CD4-positive, alpha-beta T cell (primary cell): ENCODE measurements at regions not wholly inside any gene's neighbourhood (a gene's known extent, or its start where the extent isn't known, plus 50 kb on each side); places are given as distances from the start of the nearest gene placed in this dataset.
A peak's percentile ranks its signal among the peaks of the same experiment; 100 is the strongest.

Source experiments
- ATAC-seq: fragments of 200-7000 bp; cut with Tn5 transposase; one replicate; pipeline ENCODE4 v1.10.0; 2022; ENCODE audit warnings: mild to moderate bottlenecking; ENCODE audit not compliant: poor library complexity
- CTCF ChIA-PET: fragments of 350-600 bp; sonication (Branson Sonifier 250); formaldehyde crosslinking; loops from one replicate; lab custom pipeline; 2021; ENCODE audit warnings: antibody characterized with exemption, inconsistent platforms; lab: Charles Lee
- POLR2A ChIA-PET: fragments of 350-600 bp; sonication (Branson Sonifier 250); formaldehyde crosslinking; loops from one replicate; lab custom pipeline; 2021; ENCODE audit warnings: antibody characterized with exemption, inconsistent platforms; lab: Charles Lee
- DNase-seq, 14 experiments: peaks; one replicate each; pipeline ENCODE4 v3.0.0-alpha.2; 2013 to 2020; ENCODE audit warnings: mixed read lengths in 2 of 14
- H3K27ac ChIP-seq, 2 donors: one replicate each; pipeline versions ENCODE4 v1.5.1 to v1.7.0; 2013; ENCODE audit warnings: low read length in 2 of 2, low read depth in 1 of 2, mild to moderate bottlenecking in 1 of 2
- H3K27me3 ChIP-seq, 2 experiments: 1 replicate in 1 of 2; 2 replicates in 1 of 2; pipeline versions ENCODE4 v1.6.1 to v1.7.0; 2013; ENCODE audit warnings: low read length in 2 of 2, control low read depth in 1 of 2, mild to moderate bottlenecking in 1 of 2, moderate library complexity in 1 of 2; ENCODE audit not compliant: insufficient read depth in 2 of 2, control insufficient read depth in 1 of 2
- H3K36me3 ChIP-seq: one replicate; pipeline ENCODE4 v1.6.1; 2013; ENCODE audit warnings: low read length, control low read depth; ENCODE audit not compliant: insufficient read depth
- H3K4me1 ChIP-seq: one replicate; pipeline ENCODE4 v1.6.1; 2013; ENCODE audit warnings: low read length, control low read depth; ENCODE audit not compliant: insufficient read depth
- H3K4me3 ChIP-seq: one replicate; pipeline ENCODE4 v1.5.1; 2013; ENCODE audit warnings: mild to moderate bottlenecking, low read length, moderate library complexity
- H3K9me3 ChIP-seq, 2 experiments: 1 replicate in 1 of 2; 2 replicates in 1 of 2; pipeline versions ENCODE4 v1.6.1 to v1.7.0; 2013; ENCODE audit warnings: low read length in 2 of 2, mild to moderate bottlenecking in 2 of 2, control low read depth in 1 of 2, moderate library complexity in 1 of 2; ENCODE audit not compliant: control insufficient read depth in 1 of 2, insufficient read depth in 1 of 2
- H3K27ac Mint-ChIP-seq: one replicate; pipeline ENCODE4 v1.8.0; 2020; ENCODE audit warnings: mixed read lengths
- H3K27me3 Mint-ChIP-seq: one replicate; pipeline ENCODE4 v1.8.0; 2021; ENCODE audit warnings: mixed read lengths
- H3K36me3 Mint-ChIP-seq: one replicate; pipeline ENCODE4 v1.8.0; 2021; ENCODE audit warnings: low read depth, mixed read lengths
- H3K4me1 Mint-ChIP-seq: one replicate; pipeline ENCODE4 v1.8.0; 2021; ENCODE audit warnings: low read depth, mixed read lengths
- H3K4me3 Mint-ChIP-seq: one replicate; pipeline ENCODE4 v1.8.0; 2020; ENCODE audit warnings: mild to moderate bottlenecking, mixed read lengths
- H3K9me3 Mint-ChIP-seq: one replicate; pipeline ENCODE4 v1.8.0; 2020; ENCODE audit warnings: mixed read lengths
- intact Hi-C, 2 experiments: fragments of 100-400 bp; cut with DNase I in 1 of 2; cut with micrococcal nuclease in 1 of 2; formaldehyde crosslinking; loops; one replicate each; pipeline versions ENCODE4 v1.15.1 to v1.9.0; 2023 to 2025; cut with DNase I, micrococcal nuclease
- TF ChIP-seq, protein P1 (sequence below): fragments of 200-600 bp; IDR thresholded peaks from one replicate; pipeline ENCODE4 v1.8.0; 2022; ENCODE audit warnings: antibody characterized with exemption, mild to moderate bottlenecking

DNA sequence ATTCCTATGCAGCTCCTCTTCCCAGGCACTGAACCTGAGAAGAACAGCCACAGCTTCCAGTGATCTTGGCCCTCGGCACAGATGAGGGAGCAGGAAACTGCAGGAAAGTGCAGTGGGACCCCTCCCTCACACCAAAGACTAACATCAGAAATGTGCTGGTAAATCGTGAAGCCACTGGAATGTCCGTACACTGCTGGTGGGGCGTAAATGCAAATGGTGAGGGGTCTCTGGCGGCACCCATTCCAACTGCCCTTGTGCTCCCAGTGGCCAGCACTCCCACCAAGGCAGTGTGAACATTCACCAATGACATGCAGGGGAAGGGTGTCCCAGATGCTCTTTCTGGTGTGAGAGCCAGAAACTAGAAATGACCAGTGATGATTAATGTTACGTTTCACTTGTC lies 574.0 kb downstream of the BRD1 start:
- H3K27me3 ChIP-seq, result peaks cover 0 to 8% of the 10 kb centered on the region in 2 experiments
- Mint-ChIP-seq H3K27ac (no peak overlapping the region), H3K4me3 (no peak overlapping the region), H3K36me3 (no peaks in the 10 kb centered on the region), H3K4me1 (no peaks in the 10 kb centered on the region), H3K27me3 (peaks cover 34% of the 10 kb centered on the region), H3K9me3 (no peaks in the 10 kb centered on the region)
- ATAC-seq (no peak), DNase-seq (peak in 1 of 14 experiments; percentile 2)
- POLR2A ChIA-PET, result no interaction called here
- peaks cover 0 to 15% of the 10 kb centered on the region in 2 experiments for H3K9me3 ChIP-seq
- H3K4me3 ChIP-seq, result no peak overlapping the region
- no peak overlapping the region for H3K27ac ChIP-seq
- intact Hi-C loops, result no loop called here
- TF ChIP-seq, protein P1, sequence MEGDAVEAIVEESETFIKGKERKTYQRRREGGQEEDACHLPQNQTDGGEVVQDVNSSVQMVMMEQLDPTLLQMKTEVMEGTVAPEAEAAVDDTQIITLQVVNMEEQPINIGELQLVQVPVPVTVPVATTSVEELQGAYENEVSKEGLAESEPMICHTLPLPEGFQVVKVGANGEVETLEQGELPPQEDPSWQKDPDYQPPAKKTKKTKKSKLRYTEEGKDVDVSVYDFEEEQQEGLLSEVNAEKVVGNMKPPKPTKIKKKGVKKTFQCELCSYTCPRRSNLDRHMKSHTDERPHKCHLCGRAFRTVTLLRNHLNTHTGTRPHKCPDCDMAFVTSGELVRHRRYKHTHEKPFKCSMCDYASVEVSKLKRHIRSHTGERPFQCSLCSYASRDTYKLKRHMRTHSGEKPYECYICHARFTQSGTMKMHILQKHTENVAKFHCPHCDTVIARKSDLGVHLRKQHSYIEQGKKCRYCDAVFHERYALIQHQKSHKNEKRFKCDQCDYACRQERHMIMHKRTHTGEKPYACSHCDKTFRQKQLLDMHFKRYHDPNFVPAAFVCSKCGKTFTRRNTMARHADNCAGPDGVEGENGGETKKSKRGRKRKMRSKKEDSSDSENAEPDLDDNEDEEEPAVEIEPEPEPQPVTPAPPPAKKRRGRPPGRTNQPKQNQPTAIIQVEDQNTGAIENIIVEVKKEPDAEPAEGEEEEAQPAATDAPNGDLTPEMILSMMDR, result no peak
- H3K4me1 ChIP-seq, result no peaks in the 10 kb centered on the region
- CTCF ChIA-PET, result no interaction called here
- H3K36me3 ChIP-seq, result no peaks in the 10 kb centered on the region

DNA sequence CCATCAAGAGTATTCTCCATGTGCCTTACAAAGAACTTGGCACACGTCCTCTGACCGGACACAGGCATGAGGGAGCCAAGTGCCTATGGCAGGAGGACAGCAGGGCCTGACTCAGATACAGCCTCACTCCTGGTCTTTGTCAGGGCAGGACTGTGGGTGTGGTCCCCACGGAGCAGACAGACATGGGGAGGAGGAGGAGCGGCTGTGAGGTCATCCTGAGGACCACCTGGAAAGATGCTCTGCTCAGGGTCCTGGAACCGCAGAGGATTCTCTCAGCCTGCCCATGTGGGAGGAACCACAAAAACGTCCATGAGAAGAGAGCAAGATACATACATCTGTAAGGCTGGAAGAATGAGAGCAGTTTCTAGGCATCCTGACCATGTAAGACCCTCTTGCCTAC lies 576.3 kb downstream of the BRD1 start:
- no peak for ATAC-seq
- Mint-ChIP-seq H3K27me3 (peaks cover 31% of the 10 kb centered on the region), H3K4me1 (no peaks in the 10 kb centered on the region), H3K9me3 (no peaks in the 10 kb centered on the region), H3K36me3 (no peaks in the 10 kb centered on the region), H3K4me3 (no peak overlapping the region), H3K27ac (no peak overlapping the region)
- intact Hi-C loops, result no loop called here
- H3K27ac ChIP-seq, result no peak overlapping the region
- TF ChIP-seq, protein P1, result no peak
- POLR2A ChIA-PET, result no interaction called here
- peaks cover 0 to 15% of the 10 kb centered on the region in 2 experiments for H3K9me3 ChIP-seq
- H3K4me1 ChIP-seq, result no peaks in the 10 kb centered on the region
- CTCF ChIA-PET, result no interaction called here
- no peaks in the 10 kb centered on the region for H3K36me3 ChIP-seq
- H3K4me3 ChIP-seq, result no peak overlapping the region
- H3K27me3 ChIP-seq, result peaks cover 0 to 5% of the 10 kb centered on the region in 2 experiments
- peak in 1 of 14 experiments; percentile 10 for DNase-seq

DNA sequence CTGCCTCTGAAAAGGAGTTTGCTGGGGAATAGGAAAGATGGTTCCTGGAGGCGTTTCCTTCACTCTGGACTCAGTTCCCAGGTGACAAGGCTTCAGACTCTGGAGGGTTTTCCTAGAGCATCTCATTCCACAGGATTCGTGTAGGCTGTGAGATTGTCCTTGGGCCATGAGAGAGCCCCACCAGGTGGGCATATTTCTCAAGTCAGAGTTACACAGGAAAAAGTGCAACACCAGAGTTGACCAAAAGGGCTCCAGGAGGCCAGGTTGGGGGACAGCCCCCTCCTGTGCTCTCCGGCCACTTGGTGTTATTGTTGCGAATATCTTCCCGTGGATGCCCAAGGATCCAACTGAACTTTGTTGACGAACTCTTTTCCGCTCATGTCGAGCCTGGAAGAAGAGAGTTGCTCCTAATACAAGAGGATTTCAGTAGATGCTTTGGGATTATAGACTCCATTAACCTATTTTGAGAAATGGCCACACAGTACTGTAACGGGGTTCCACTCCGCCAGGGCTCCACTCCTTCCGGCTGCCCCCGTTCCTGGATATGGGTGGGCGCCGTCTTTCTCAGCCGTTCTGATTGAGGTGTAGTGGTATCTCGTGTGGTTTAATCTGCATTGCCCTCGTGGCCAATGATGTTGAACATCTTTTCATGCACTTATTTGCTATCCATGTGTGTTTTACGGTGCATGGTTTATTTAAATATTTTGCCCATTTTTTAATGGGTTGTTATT lies 580.3 kb downstream of the BRD1 start:
- no peak overlapping the region for H3K27ac Mint-ChIP-seq
- peaks cover 9% of the 10 kb centered on the region for H3K27me3 Mint-ChIP-seq
- TF ChIP-seq, protein P1, result no peak
- Histone ChIP-seq H3K27ac (no peak overlapping the region), H3K27me3 (no peaks in the 10 kb centered on the region), H3K36me3 (no peaks in the 10 kb centered on the region), H3K9me3 (peaks cover 0 to 7% of the 10 kb centered on the region in 2 experiments), H3K4me1 (no peaks in the 10 kb centered on the region), H3K4me3 (no peak overlapping the region)
- no peaks in the 10 kb centered on the region for H3K4me1 Mint-ChIP-seq
- no peaks in the 10 kb centered on the region for H3K9me3 Mint-ChIP-seq
- H3K36me3 Mint-ChIP-seq, result no peaks in the 10 kb centered on the region
- H3K4me3 Mint-ChIP-seq, result no peak overlapping the region
- POLR2A ChIA-PET, result no interaction called here
- DNase-seq, result no peak
- intact Hi-C loops, result no loop called here
- CTCF ChIA-PET, result no interaction called here
- ATAC-seq, result no peak
